Stimulated activated CD4-positive, alpha-beta T cell treated with anti-CD3 and anti-CD28 coated beads, Interleukin-4, amount 100 ng/mL, for 24 hours (primary cell): ENCODE measurements at regions not wholly inside any gene's neighbourhood (a gene's known extent, or its start where the extent isn't known, plus 50 kb on each side); places are given as distances from the start of the nearest gene placed in this dataset.
"Not testable (repeated sequence)": the region's sequence is repeated elsewhere in the genome, so short reads cannot be mapped to it uniquely, and the experiment has no call there.

ENCODE experiments used
- DNase-seq: peaks from one replicate; pipeline ENCODE4 v3.0.0-alpha.2; 2020

- no peak for DNase-seq
Measured at GRCh38 chrX:109155161-109155560, 326.7 kb downstream of the GUCY2F start.

DNA sequence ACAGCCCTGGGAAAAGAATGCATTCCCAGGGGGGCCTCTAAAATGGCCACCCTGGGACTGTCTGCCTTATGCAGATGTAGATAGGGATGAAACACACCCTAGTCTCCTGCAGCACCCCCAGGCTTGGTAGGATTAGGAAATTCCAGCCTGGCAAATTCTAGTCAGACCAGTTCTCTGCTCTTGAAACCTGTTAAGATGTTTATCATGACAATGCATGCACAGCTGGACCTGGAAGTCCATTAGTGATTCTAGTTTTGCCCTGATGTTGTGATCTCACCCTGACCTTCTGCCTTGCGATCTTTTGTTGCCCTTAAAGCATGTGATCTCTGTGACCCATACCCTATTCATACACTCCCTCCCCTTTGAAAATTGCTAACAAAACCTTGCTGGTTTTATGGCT is 337.7 kb downstream of the GUCY2F start:
- DNase-seq, result not testable (repeated sequence)

DNA sequence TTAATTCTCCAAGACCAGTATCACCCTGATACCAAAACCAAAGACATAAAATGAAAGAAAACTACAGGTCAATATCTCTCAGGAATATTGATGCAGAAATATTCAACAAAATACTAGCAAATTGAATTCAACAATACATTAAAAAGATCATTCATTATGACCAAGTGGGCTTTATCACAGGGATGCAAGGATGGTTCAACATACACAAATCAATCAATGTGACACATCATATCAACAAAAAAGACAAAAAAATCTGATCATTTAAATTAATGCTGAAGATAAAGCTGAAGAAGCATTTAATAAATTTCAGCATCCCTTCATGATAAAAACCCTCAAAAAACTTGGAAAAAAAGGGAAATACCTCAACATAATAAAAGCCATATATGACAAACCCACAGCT is 341.4 kb downstream of the GUCY2F start:
- DNase-seq, result no peak

DNA sequence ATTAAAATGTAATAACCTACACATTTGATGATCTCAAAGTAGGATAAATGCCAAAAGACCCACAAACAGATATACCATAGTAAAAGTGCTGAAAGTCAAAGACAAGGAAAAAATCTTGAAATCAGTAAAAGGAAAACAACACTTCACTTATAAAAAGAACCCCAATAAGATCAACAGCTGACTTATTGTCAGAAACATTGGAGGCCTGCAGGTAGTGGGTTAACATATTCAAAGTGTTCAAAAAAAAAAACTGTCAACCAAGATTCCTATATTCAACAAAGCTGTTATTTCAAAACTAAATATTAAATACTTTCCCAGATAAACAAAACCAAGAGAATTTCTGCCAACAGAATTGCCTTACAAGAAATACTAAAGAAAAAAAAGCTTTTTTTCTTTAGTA is 347.1 kb downstream of the GUCY2F start:
- no peak for DNase-seq

DNA sequence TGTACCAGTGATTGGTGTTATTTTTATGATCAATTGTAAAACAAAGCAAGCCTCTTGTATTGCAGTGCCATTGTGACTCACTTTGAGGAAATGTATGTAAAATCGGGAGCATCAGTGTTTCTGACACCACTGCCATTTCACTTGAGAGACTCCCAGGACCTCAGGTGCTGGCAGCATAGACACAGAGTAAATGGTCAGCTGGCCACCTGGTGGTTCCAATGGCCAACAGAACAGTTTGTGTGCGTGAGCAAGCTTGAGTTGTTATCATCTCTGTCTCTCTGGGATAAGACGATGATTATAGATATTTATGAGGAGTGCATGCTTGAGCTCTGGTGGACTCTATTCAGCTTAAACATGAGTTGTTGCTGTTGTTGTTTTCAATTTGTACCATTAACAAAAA is 356.6 kb downstream of the GUCY2F start:
- DNase-seq, result no peak

DNA sequence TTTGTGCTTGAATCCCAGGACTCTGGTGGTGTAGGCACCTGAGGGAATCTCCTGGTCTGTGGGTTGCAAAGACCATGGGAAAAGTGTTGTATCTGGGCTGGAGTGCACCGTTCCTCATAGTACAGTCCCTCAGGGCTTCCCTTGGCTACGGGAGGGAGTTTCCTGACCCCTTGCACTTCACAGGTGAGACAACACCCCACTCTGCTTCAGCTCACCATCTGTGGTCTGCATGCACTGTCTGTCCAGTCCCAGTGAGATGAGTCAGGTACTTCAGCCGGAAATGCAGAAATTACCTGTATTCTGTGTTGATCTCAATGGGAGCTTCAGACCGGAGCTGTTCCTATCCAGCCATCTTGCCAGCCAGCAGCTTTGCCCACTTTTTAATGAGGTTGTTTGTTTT is 353.0 kb upstream of the IRS4 start:
- no peak for DNase-seq

DNA sequence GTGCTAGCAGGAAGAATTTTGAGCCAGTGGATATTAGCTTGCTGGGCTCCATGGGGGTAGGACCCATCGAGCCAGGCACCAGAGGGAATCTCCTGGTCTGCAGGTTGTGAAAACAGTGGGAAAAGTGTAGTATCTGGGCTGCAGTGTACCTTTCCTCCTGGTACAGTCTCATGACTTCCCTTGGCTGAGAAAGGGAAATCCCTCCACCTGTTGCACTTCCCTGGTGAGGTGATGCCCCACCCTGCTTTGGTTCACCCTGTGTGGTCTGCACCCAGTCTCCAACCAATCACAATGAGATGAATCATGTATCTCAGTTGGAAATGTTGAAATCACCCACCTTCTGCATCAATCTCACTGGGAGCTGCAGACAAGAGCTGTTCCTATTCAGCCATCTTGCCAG is 341.4 kb upstream of the IRS4 start:
- no peak for DNase-seq

DNA sequence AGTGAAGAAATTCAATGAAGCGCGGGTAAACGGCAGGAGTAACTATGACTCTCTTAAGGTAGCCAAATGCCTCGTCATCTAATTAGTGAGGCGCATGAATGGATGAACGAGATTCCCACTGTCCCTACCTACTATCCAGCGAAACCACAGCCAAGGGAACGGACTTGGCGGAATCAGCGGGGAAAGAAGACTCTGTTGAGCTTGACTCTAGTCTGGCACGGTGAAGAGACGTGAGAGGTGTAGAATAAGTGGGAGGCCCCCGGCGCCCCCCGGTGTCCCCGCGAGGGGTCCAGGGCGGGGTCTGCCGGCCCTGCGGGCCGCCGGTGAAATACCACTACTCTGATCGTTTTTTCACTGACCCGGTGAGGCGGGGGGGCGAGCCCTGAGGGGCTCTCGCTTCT is 317.8 kb upstream of the IRS4 start:
- peak; percentile 12 for DNase-seq

GRCh38 chrX:109049903-109050302 is 313.5 kb upstream of the IRS4 start:
- DNase-seq, result no peak

- DNase-seq, result no peak
Measured at GRCh38 chrX:109049416-109049815, 313.1 kb upstream of the IRS4 start.

- DNase-seq, result no peak
Measured at GRCh38 chrX:109040057-109040456, 303.7 kb upstream of the IRS4 start.

DNA sequence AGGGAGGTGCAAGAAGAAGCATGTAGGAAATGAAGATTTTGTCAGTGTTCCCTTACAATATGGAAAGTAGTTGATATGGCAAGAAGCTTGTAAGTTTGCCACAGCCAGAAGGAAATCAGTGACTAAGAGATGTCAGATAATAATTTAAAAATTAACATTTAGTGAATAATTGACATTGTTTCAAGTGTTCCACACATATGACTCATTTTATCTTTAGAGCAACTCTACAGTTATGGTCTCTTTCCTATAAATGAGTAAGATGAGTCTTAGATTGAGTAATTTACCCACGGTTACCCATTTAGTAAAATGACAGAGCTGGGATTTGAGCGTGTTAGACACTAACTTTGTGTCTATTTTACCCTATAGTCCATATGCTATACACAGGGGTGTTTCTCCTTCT is 300.3 kb upstream of the IRS4 start:
- DNase-seq, result no peak

DNA sequence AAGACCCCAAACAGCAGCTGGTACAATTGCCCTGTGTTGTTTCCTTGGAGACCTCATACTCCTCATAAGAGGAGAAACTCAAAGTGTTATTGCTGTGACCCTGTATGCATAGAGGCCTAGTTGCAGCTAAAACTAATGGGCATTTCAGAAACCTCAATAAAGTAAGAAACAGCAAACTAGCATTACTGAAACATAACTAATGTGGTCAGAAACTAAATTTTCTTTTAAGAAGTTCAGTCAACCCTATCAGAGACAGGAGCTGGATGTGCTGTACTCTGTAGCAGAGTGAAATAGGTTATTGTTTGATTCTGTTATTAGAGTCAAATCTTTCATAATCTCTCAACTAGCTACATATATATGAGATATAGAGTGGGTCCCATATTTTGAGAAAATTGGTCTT is 257.5 kb upstream of the IRS4 start:
- no peak for DNase-seq

DNA sequence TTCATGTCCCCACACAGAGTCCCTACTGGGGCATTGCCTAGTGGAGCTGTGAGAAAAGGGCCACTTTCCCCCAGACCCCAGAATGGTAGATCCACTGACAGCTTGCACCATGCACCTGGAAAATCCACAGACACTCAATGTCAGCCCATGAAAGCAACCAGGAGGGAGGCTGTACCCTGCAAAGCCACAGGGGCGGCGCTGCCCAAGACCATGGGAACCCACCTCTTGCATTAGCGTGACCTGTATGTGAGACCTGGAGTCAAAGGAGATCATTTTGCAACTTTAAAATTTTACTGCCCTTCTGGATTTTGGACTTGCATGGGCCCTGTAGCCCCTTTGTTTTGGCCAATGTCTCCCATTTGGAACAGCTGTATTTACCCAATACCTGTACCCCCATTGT is 236.5 kb upstream of the IRS4 start:
- DNase-seq, result not testable (repeated sequence)

- no peak for DNase-seq
Measured at GRCh38 chrX:108947205-108947604, 210.8 kb upstream of the IRS4 start.

DNA sequence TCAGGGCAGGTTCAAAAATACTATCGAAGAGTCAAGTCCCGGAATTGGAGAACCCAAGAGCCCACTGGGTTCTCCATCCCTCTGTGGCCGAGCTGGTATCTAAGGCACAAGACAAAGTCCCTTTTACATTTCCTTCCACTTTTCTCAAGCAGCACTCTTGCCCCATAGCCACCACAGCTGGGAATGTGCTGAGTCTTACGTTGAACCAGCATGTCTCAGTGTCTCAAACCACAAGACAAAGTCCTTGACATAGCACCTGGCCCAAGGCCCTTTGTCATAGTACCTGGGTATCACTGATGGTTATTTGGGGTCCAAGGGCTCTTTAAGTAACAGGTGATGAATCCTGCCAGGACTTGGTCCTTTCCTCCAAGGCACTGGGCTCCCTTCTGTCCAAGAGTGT is 210.2 kb upstream of the IRS4 start:
- no peak for DNase-seq

- no peak for DNase-seq
Measured at GRCh38 chrX:108945883-108946523, 209.6 kb upstream of the IRS4 start.

DNA sequence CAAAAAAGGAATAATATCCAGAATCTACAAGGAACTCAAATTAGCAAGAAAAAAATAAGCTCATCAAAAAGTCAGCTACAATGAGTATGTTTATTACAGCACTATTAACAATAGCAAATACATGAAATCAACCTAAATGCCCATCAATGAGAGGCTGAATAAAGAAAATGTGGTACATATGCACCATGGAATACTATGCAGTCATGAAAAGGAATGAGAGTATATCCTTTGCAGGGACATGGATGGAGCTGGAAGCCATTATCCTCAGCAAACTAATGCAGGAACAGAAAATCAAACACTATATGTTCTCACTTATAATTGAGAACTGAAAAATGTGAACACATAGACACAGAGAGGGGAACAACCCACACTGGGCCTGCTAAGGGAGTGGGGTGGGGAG is 178.4 kb upstream of the IRS4 start:
- no peak for DNase-seq

DNA sequence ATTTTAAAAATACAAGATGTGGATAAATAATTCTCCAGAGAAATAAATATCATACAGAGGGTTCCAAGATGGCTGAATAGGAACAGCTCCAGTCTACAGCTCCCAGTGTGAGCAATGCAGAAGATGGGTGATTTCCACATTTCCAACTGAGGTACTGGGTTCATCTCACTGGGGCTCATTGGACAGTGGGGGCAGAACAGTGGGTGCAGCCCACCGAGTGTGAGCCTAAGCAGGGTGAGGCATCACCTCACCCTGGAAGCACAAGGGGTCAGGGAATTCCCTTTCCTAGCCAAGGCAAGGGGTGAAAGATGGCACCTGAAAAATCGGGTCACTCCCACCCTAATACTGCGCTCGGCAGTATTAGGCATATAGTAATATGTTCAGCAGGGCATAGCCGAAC is 167.5 kb upstream of the IRS4 start:
- not testable (repeated sequence) for DNase-seq

DNA sequence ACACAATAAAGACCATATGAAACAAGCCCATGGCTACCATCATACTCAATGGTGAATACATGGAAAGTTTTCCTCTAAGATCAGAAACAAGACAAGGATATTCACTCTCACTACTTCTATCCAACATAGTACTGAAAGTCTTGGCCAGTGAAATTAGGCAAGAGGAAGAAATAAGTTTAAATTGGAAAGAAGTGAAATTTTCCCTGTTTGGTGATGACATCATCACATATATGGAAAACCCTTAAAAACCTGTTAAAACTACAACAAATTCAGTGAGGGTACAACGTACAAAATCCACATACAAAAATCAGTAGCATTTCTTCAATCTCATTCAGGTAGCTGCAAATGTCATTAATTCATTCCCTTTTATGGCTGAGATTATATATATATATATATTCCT is 164.0 kb upstream of the IRS4 start:
- DNase-seq, result no peak

DNA sequence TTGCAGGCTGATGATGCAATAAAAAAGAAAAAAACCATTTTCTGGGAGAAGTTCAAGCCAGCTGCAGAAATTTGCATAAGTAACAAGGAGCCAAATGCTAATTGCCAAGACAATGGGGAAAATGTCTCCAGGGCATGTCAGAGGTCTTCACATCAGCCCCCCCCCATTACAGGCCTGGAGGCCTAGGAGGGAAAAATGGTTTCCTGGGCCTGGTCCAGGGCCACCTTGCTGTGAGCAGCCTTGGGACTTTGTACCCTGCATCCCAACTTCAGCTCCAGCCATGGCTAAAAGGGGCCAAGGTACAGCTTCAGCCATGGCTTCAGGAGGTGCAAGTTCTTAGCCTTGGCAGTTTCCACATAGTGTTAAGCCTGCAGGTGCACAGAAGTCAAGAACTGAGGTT is 160.0 kb upstream of the IRS4 start:
- DNase-seq, result not testable (repeated sequence)

DNA sequence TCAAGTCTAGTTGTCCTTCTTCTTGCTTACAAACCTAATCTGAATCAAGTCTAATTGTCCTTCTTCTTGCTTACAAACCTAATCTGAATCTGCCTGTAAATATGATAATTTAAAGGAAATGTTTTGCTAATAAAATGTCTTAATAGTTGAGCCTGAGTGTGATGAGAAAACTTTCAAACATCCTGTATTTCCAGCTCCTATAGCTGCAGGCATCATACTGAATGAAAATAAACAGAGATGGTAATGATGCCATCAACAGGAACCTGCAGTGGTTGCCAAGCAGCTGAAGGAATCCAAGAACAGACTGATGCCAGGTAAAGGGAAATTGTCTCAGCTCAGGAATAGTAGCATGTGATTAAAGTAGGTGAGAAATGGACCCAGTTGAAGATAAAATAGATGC is 156.1 kb upstream of the IRS4 start:
- DNase-seq, result no peak

DNA sequence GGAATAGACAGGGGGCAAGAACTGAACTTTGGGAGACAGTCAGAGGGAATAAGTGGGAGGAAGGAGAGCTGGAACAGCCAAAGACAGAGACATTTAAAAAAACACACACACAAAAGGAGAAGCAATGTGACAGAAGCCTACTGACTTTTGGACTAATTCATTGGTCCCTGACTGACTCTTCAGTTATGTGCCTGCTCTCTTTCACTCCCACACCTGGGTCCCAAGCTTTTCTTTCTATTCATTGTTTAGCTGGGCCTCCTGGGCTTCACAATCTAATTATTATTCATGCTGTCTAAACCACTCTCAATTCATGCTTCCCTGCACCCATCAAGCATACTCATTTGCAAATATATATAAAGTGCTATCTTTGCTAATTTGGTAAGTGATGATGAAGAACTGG is 139.2 kb upstream of the IRS4 start:
- no peak for DNase-seq

DNA sequence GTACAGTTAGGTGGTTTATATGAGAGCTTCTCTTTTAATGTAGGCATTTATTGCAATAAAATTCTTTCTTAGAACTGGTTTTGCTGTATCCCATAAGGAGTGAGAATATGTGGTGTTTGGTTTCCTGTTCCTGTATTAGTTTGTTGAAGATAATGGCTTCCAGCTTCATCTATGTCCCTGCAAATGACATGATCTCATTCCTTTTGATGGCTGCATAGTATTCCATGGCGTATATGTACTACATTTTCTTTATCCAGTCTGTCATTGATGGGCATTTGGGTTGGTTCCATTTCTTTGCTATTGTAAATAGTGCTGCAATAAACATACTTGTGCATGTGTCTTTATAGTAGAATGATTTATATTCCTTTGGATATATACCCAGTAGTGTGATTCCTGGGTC is 106.7 kb upstream of the IRS4 start:
- not testable (repeated sequence) for DNase-seq

GRCh38 chrX:108833993-108834392 is 97.6 kb upstream of the IRS4 start:
- no peak for DNase-seq

- DNase-seq, result no peak
Measured at GRCh38 chrX:108811891-108812290, 75.5 kb upstream of the IRS4 start.
